ENCODE measurements at regions not wholly inside any gene's neighbourhood (a gene's known extent, or its start where the extent isn't known, plus 50 kb on each side); places are given as distances from the start of the nearest gene placed in this dataset.

- TF ChIP-seq CTCF (IDR thresholded peaks at IDR 0.05) = no peak
- TF ChIP-seq POLR2A (IDR thresholded peaks at IDR 0.05) = no peak
These were observed 130.7 kb upstream of the GUCY1A1 start for GRCh38 chr4:155535802-155536454.
